Body of pancreas (tissue), 4 donors: ENCODE measurements at regions not wholly inside any gene's neighbourhood (a gene's known extent, or its start where the extent isn't known, plus 50 kb on each side); places are given as distances from the start of the nearest gene placed in this dataset. TPM values are rescaled to one million over a fixed set of nuclear protein-coding genes. Genes with fewer than 3 reads are reported as not detected.

Experiments used
- ATAC-seq: fragments of 150-250 bp; one replicate; pipeline ENCODE4 v1.9.1; 2016
- DNase-seq, 4 donors: peaks; one replicate each; pipeline ENCODE4 v3.0.0-alpha.2; 2019
- H3K27ac ChIP-seq, 4 donors: fragments of 200-600 bp; sonication (generic); 1 replicate in 3 of 4; 2 replicates in 1 of 4; pipeline versions ENCODE4 v1.5.1 to v1.6.1; 2016 to 2019; ENCODE audit warnings: mild to moderate bottlenecking in 1 of 4, mixed read lengths in 1 of 4, moderate library complexity in 1 of 4
- H3K27me3 ChIP-seq, 2 donors: fragments of 200-600 bp; sonication (generic); one replicate each; pipeline ENCODE4 v1.6.0; 2016; ENCODE audit warnings: mild to moderate bottlenecking in 1 of 2
- H3K36me3 ChIP-seq, 2 donors: fragments of 200-600 bp; sonication (generic); replicated peaks in 1 of 2; 2 replicates each; pipeline ENCODE4 v1.5.1; 2016; ENCODE audit warnings: low read depth in 2 of 2; ENCODE audit not compliant: insufficient read depth in 1 of 2
- H3K4me1 ChIP-seq: fragments of 200-600 bp; sonication (generic); one replicate; pipeline ENCODE4 v1.6.0; 2016
- H3K4me3 ChIP-seq, 2 donors: fragments of 200-600 bp; sonication (generic); 1 replicate in 1 of 2; 2 replicates in 1 of 2; pipeline ENCODE4 v1.5.1; 2016 to 2019
- H3K9me3 ChIP-seq, 3 donors: fragments of 200-600 bp; sonication (generic); 1 replicate in 2 of 3; 2 replicates in 1 of 3; pipeline ENCODE4 v1.5.1; 2016
- CTCF ChIP-seq, 7 experiments: fragments of 450-650 bp in 4 of 7; fragments of 200-600 bp in 3 of 7; sonication (generic) in 3 of 7; IDR thresholded peaks; one replicate each; pipeline ENCODE4 v1.5.1; 2016 to 2019; ENCODE audit warnings: antibody characterized with exemption in 7 of 7
- POLR2A ChIP-seq, 3 donors: fragments of 450-650 bp; IDR thresholded peaks; one replicate each; pipeline ENCODE4 v1.6.1; 2016; ENCODE audit warnings: antibody characterized with exemption in 3 of 3, mild to moderate bottlenecking in 2 of 3
- WGBS, 2 donors: methylation state at CpG; one replicate each; pipeline ENCODE4 v1.1.5; 2017; 5-methylcytosine and 5-hydroxymethylcytosine counted together
- intact Hi-C: fragments of 100-400 bp; cut with DNase I; formaldehyde crosslinking; loops from one replicate; pipeline ENCODE4 v1.15.1; 2023
- small RNA-seq: library from RNA; depleted of rRNA; stranded (forward); fragments of <200 nt; gene quantifications from one replicate; pipeline ENCODE3, GENCODE V24; 2016

GRCh38 chr4:134297765-134298164, 96.2 kb upstream of the PABPC4L start:
- Histone ChIP-seq H3K9me3 (no peaks in the 10 kb centered on the region), H3K36me3 (no peaks in the 10 kb centered on the region), H3K4me1 (no peaks in the 10 kb centered on the region), H3K27me3 (no peaks in the 10 kb centered on the region), H3K4me3 (no peak overlapping the region), H3K27ac (no peak overlapping the region)
- no peak for TF ChIP-seq POLR2A (IDR thresholded peaks at IDR 0.05)
- TF ChIP-seq CTCF (IDR thresholded peaks at IDR 0.05): no peak
- ATAC-seq (no peak), DNase-seq (no peak)
- intact Hi-C loops: no loop called here

DNA sequence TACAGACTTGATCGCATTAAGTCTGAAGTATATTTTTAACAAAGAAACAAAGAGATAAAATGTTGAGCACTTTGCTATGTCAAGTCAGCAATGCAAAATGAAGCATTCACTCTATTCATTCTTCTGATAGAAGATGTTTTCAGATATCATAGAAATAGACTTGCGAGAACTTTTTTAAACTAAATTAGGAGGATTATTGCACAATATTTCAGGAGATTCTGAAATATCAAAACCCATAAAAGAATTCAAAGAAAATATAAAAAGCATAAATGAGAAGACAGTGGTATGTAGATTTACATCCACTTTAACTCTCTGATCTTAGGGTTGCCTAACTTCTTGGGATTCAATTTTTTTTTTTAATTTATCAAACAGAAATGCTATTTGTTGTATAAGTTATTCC, 81.1 kb upstream of the PABPC4L start:
- ATAC-seq: no peak
- TF ChIP-seq POLR2A (IDR thresholded peaks at IDR 0.05) (no peak), CTCF (IDR thresholded peaks at IDR 0.05) (no peak)

DNA sequence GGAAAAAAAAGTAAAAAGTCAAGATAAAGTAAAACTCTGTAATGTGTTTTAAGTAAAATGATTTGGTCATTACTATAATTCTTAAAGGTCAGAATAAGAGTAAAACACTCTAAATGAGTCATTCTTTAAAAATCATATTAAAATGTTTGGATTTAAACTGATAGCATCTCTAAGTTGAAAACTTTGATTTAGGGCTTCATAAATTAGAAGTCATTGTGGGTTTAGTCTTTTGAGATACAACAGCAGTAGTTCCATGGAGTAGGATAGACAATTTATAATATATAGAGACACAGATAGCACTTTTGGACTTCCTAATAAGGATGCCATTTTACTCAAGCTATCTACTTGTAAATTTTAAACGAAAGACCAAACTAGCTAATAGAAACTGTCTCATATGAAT, 77.1 kb upstream of the PABPC4L start:
- no peak for TF ChIP-seq CTCF (IDR thresholded peaks at IDR 0.05)
- no peak for TF ChIP-seq POLR2A (IDR thresholded peaks at IDR 0.05)
- DNase-seq (no peak), ATAC-seq (no peak)
- Histone ChIP-seq H3K36me3 (no peaks in the 10 kb centered on the region), H3K4me3 (no peak overlapping the region), H3K27ac (no peak overlapping the region), H3K9me3 (no peaks in the 10 kb centered on the region), H3K27me3 (no peaks in the 10 kb centered on the region), H3K4me1 (no peaks in the 10 kb centered on the region)
- 39 to 61% methylated on average over 1 of the region's 1 CpG for WGBS, 2 donors
- intact Hi-C loops: no loop called here

More for the DNA sequence above, 81.1 kb upstream of the PABPC4L start:
- intact Hi-C loops: no loop called here
- H3K9me3 ChIP-seq: no peaks in the 10 kb centered on the region
- DNase-seq: no peak
- H3K36me3 ChIP-seq: no peaks in the 10 kb centered on the region
- H3K4me3 ChIP-seq: no peak overlapping the region
- H3K27me3 ChIP-seq: no peaks in the 10 kb centered on the region
- no peaks in the 10 kb centered on the region for H3K4me1 ChIP-seq
- H3K27ac ChIP-seq: no peak overlapping the region
- WGBS, 2 donors: 89% methylated on average over 2 of the region's 2 CpGs

DNA sequence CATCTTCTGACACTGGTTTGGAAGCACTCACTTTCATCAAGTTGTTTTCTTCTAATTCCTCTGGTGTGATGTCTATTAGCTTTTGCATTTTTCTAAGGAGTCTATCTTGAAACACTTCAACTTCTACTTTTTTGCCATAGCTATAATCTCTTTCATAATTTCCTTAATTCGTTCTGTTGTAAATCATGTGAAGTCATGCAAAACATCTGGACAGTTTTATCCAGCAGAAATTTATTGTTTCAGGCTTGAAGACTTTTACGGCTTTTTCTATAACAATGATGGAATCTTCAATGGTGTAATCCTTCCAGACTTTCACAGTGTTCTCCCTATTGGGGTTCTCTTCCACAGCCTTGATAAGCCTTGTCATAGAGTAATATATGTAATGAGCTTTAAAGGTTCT, 74.9 kb upstream of the PABPC4L start:
- H3K27ac ChIP-seq: no peak overlapping the region
- ATAC-seq (no peak), DNase-seq (no peak)
- no peaks in the 10 kb centered on the region for H3K4me1 ChIP-seq
- intact Hi-C loops: no loop called here
- H3K9me3 ChIP-seq: no peaks in the 10 kb centered on the region
- 70 to 72% methylated on average over 2 of the region's 2 CpGs for WGBS, 2 donors
- no peak overlapping the region for H3K4me3 ChIP-seq
- TF ChIP-seq POLR2A (IDR thresholded peaks at IDR 0.05): no peak
- TF ChIP-seq CTCF (IDR thresholded peaks at IDR 0.05): no peak
- no peaks in the 10 kb centered on the region for H3K36me3 ChIP-seq
- no peaks in the 10 kb centered on the region for H3K27me3 ChIP-seq

DNA sequence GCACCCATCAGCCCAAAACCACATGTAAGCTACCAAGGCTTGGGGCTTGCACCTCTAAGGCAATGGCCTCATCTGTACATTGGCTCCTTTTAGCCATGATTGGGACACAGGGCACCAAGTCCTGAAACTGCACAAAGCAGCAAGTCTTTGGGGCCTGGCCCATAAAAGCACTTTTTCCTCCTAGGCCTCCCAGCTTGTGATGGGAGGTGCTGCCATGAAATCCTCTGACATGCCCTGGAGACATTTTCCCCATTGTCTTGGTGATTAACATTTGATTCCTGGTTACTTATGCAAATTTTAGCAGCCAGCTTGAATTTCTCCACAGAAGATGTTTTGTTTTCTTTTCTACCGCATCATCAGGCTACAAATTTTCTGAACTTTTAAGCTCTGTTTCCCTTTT, 58.5 kb upstream of the PABPC4L start:
- no peak overlapping the region for H3K4me3 ChIP-seq
- intact Hi-C loops: no loop called here
- no peaks in the 10 kb centered on the region for H3K27me3 ChIP-seq
- WGBS, 2 donors: 89 to 90% methylated on average over 1 of the region's 1 CpG
- DNase-seq (no peak), ATAC-seq (no peak)
- H3K36me3 ChIP-seq: no peaks in the 10 kb centered on the region
- H3K9me3 ChIP-seq: no peaks in the 10 kb centered on the region
- no peak overlapping the region for H3K27ac ChIP-seq
- TF ChIP-seq POLR2A (IDR thresholded peaks at IDR 0.05) (no peak), CTCF (IDR thresholded peaks at IDR 0.05) (no peak)
- H3K4me1 ChIP-seq: no peaks in the 10 kb centered on the region

Small RNAs in the stretch of these regions (small RNA-seq; reads per million reads assigned to genes)
- gene AC104619.4 (not detected), gene RF00026 (not detected)
